ENCODE measurements at regions not wholly inside any gene's neighbourhood (a gene's known extent, or its start where the extent isn't known, plus 50 kb on each side); places are given as distances from the start of the nearest gene placed in this dataset.

DNA sequence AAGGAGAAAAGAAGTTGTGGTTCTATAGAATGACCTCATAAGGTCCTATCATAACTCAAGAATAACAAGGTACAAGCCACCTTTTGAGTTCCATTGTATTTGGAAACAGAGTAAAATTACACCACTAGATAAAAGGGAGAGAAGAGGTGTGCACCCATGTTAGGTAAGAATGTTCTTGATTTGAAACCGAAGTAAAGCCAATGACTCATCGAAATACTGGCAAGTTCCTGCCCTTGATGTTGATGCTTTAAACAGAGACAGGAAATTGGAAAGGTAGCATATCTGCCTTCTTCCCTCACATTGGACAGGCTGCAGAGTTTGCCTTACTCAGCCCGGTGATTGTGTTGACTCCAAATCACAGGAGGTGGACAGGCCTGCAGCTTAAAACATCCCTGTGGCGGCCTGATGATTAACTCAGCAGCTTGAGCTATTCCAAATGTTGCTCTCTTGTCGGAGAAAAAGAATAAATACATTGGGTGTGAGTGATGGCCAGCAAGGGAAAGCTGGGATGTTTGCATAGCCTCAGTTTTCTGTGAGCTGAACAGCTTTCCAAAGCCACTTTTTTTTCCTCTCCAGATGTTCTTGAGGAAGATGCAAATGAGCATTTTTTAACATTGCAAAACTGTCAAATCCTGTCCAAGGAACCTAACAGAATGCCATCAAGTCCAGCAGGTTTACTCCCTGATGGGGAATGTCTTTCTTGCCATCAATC is 321.1 kb downstream of the NKX6-1 start:
- Mint-ChIP-seq H3K4me3 (ENCODE audit: unreplicated experiment) (no peak overlapping the region), H3K36me3 (ENCODE audit: unreplicated experiment) (no peaks in the 10 kb centered on the region), H3K9me3 (ENCODE audit: unreplicated experiment) (no peaks in the 10 kb centered on the region), H3K27ac (ENCODE audit: unreplicated experiment) (no peak overlapping the region), H3K4me1 (ENCODE audit: unreplicated experiment) (no peaks in the 10 kb centered on the region), H3K27me3 (ENCODE audit: unreplicated experiment) (no peaks in the 10 kb centered on the region)
- TF ChIP-seq, protein P1, sequence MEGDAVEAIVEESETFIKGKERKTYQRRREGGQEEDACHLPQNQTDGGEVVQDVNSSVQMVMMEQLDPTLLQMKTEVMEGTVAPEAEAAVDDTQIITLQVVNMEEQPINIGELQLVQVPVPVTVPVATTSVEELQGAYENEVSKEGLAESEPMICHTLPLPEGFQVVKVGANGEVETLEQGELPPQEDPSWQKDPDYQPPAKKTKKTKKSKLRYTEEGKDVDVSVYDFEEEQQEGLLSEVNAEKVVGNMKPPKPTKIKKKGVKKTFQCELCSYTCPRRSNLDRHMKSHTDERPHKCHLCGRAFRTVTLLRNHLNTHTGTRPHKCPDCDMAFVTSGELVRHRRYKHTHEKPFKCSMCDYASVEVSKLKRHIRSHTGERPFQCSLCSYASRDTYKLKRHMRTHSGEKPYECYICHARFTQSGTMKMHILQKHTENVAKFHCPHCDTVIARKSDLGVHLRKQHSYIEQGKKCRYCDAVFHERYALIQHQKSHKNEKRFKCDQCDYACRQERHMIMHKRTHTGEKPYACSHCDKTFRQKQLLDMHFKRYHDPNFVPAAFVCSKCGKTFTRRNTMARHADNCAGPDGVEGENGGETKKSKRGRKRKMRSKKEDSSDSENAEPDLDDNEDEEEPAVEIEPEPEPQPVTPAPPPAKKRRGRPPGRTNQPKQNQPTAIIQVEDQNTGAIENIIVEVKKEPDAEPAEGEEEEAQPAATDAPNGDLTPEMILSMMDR (IDR thresholded peaks at IDR 0.05), result no peak
- no peak for DNase-seq (ENCODE audit: extremely low spot score, unreplicated experiment)

DNA sequence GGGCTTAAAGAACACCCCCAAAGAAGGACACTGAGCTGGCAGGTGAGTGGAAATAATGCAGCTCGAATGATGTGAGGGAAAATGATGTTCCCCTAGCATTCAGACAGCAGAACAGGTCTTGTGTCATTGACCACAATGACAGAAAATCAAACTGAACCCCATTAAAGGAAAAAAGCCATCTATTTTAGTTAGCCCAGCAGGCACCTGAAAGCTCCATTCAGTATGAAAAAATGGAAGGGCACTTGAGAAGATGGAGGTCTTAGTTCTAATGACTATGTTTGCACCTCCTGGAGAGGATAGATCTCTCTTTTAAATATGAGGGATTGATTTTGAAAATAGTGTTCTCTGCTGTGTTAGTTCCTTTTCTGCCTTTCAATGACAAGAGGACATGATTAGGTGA is 323.1 kb downstream of the NKX6-1 start:
- Mint-ChIP-seq H3K36me3 (ENCODE audit: unreplicated experiment) (no peaks in the 10 kb centered on the region), H3K4me1 (ENCODE audit: unreplicated experiment) (no peaks in the 10 kb centered on the region), H3K27me3 (ENCODE audit: unreplicated experiment) (no peaks in the 10 kb centered on the region), H3K27ac (ENCODE audit: unreplicated experiment) (no peak overlapping the region), H3K4me3 (ENCODE audit: unreplicated experiment) (no peak overlapping the region), H3K9me3 (ENCODE audit: unreplicated experiment) (no peaks in the 10 kb centered on the region)
- TF ChIP-seq, protein P1 (IDR thresholded peaks at IDR 0.05), result no peak
- no peak for DNase-seq (ENCODE audit: extremely low spot score, unreplicated experiment)

GRCh38 chr4:84171871-84172270 is 327.2 kb downstream of the NKX6-1 start:
- Mint-ChIP-seq H3K27me3 (ENCODE audit: unreplicated experiment) (peaks cover 3% of the 10 kb centered on the region), H3K4me3 (ENCODE audit: unreplicated experiment) (no peak overlapping the region), H3K27ac (ENCODE audit: unreplicated experiment) (no peak overlapping the region), H3K9me3 (ENCODE audit: unreplicated experiment) (no peaks in the 10 kb centered on the region), H3K4me1 (ENCODE audit: unreplicated experiment) (no peaks in the 10 kb centered on the region), H3K36me3 (ENCODE audit: unreplicated experiment) (no peaks in the 10 kb centered on the region)
- no peak for DNase-seq (ENCODE audit: extremely low spot score, unreplicated experiment)
- TF ChIP-seq, protein P1 (IDR thresholded peaks at IDR 0.05), result no peak

GRCh38 chr4:84167564-84167963 is 331.5 kb downstream of the NKX6-1 start:
- Mint-ChIP-seq H3K27me3 (ENCODE audit: unreplicated experiment) (peaks cover 4% of the 10 kb centered on the region), H3K4me3 (ENCODE audit: unreplicated experiment) (no peak overlapping the region), H3K4me1 (ENCODE audit: unreplicated experiment) (no peaks in the 10 kb centered on the region), H3K27ac (ENCODE audit: unreplicated experiment) (no peak overlapping the region), H3K9me3 (ENCODE audit: unreplicated experiment) (no peaks in the 10 kb centered on the region), H3K36me3 (ENCODE audit: unreplicated experiment) (no peaks in the 10 kb centered on the region)
- TF ChIP-seq, protein P1 (IDR thresholded peaks at IDR 0.05), result peak; percentile 8
- no peak for DNase-seq (ENCODE audit: extremely low spot score, unreplicated experiment)

GRCh38 chr4:84167093-84167492 is 332.0 kb downstream of the NKX6-1 start:
- no peaks in the 10 kb centered on the region for H3K9me3 Mint-ChIP-seq (ENCODE audit: unreplicated experiment)
- H3K27me3 Mint-ChIP-seq (ENCODE audit: unreplicated experiment), result peaks cover 8% of the 10 kb centered on the region
- H3K4me1 Mint-ChIP-seq (ENCODE audit: unreplicated experiment), result no peaks in the 10 kb centered on the region
- DNase-seq (ENCODE audit: extremely low spot score, unreplicated experiment), result no peak
- TF ChIP-seq, protein P1 (IDR thresholded peaks at IDR 0.05), result no peak
- no peak overlapping the region for H3K27ac Mint-ChIP-seq (ENCODE audit: unreplicated experiment)
- H3K4me3 Mint-ChIP-seq (ENCODE audit: unreplicated experiment), result no peak overlapping the region
- no peaks in the 10 kb centered on the region for H3K36me3 Mint-ChIP-seq (ENCODE audit: unreplicated experiment)
